Cardiac septum (tissue), 1 donor: ENCODE measurements at regions not wholly inside any gene's neighbourhood (a gene's known extent, or its start where the extent isn't known, plus 50 kb on each side); places are given as distances from the start of the nearest gene placed in this dataset.
"Not testable (repeated sequence)": the region's sequence is repeated elsewhere in the genome, so short reads cannot be mapped to it uniquely, and the experiment has no call there.

ENCODE experiments used
- DNase-seq: peaks from one replicate; pipeline ENCODE4 v3.0.0-alpha.2; 2020; ENCODE audit warnings: low spot score
- intact Hi-C: fragments of 100-400 bp; cut with DNase I; formaldehyde crosslinking; loops from one replicate; pipeline ENCODE4 v1.14.0; 2022
- donor health status: DM: no; HTN: no; CAD: no.

- intact Hi-C loops: no loop called here
- no peak for DNase-seq
Measured at GRCh38 chr2:198857246-198857645, 600.5 kb downstream of the SATB2 start.

DNA sequence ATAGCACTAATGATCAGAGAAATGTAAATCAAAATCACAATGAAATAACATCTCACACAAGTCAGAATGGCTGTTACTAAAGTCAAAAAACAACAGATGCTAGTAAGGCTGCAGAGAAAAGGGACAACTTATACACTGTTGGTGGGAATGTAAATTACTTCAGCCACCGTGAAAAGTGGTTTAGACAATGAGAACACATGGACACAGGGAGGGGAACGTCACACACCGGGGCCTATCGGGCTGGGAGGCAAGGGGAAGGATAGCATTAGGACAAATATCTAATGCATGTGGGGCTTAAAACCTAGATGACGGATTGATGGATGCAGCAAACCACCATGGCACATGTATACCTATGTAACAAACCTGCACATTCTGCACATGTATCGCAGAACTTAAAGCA is 602.0 kb downstream of the SATB2 start:
- intact Hi-C loops, DNase-seq: not testable (repeated sequence)

DNA sequence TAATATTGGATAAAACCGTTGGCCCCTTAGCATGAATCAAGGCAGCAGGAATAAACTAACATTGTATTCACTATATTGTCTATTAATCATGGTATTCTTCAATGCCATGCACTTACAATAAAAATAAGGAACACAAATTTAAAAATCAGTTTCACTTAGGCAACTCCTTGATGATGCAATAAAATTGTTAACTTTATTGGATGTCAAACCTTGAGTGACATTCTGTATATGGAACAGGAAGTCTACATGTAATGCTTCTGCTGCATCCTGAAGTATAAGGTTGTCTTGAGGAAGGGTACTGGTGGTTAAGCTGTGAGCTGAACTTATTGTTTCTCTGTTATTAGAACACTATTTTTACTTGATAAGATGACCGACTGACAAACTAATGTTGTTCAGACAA is 605.5 kb downstream of the SATB2 start:
- intact Hi-C loops: no loop called here
- no peak for DNase-seq

- intact Hi-C loops: no loop called here
- DNase-seq: no peak
Measured at GRCh38 chr2:198825534-198825933, 632.2 kb downstream of the SATB2 start.

- no peak for DNase-seq
- intact Hi-C loops: no loop called here
Measured at GRCh38 chr2:198817536-198817935, 640.2 kb downstream of the SATB2 start.

DNA sequence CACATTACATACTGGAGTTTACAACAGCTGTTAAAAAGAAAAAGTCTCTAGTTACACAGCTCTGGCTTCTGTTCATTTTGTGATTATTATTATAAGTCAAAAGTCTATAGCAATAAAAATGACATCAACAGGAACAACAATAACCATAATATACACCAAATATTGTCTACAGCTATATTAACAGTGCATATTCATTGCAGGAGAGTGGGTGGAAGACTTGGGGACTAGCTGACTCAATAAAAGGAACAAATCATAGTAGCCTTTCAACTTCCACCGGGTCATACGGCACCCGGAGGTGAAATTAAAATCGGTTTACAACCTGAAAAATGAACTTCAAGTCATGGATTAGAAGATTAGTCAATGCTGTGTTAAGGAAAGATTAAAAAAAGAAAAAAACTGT is 642.1 kb downstream of the SATB2 start:
- intact Hi-C loops: no loop called here
- DNase-seq: no peak

GRCh38 chr2:198811198-198811597 is 646.5 kb downstream of the SATB2 start:
- DNase-seq: no peak

GRCh38 chr2:198809976-198810375 is 647.8 kb downstream of the SATB2 start:
- no peak for DNase-seq
- intact Hi-C loops: no loop called here

More at GRCh38 chr2:198811198-198811597, 646.5 kb downstream of the SATB2 start:
- intact Hi-C loops: no loop called here

DNA sequence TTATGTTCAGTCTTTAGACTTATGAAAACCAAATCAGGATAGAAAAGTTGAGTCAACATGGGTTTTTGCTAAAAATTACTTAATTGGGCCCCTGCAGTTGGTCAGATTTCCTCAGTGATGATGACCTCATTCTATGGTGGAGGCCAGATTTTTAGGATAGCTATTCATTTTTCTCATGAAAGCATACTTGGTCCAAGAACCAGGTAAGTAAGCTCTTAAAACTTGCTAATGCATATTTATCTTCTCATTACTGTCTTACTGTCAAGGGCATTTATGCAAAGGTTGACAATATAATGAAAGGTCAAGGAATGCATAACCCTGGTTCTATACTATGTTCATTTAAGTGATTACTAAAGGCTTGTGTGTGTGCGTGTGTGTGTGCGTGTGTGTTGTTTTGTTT is 650.6 kb downstream of the SATB2 start:
- DNase-seq: no peak
- intact Hi-C loops: no loop called here

- intact Hi-C loops: no loop called here
Measured at GRCh38 chr2:198795419-198795818, 662.3 kb downstream of the SATB2 start.

DNA sequence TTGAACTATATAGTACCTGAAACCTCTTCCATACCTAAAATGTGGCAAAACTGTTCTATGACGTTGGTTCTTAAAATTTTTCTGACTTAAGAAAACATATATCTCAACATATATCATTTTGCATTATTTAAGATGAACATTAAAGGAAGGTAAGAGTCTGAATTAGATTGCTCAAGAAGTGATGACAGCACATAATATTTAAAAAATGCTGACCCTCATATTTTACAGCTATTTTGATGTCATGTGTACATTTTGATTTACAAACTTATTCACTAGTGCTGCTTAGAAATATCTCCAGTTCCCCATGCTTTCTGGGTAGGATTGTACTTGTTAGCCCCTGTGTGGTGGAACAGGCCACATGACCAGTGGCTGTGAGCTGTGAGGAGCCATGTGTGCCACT is 666.1 kb downstream of the SATB2 start:
- intact Hi-C loops: no loop called here
- DNase-seq: no peak

More at GRCh38 chr2:198795419-198795818, 662.3 kb downstream of the SATB2 start:
- DNase-seq: no peak

- intact Hi-C loops: no loop called here
- no peak for DNase-seq
Measured at GRCh38 chr2:198788676-198789075, 669.1 kb downstream of the SATB2 start.

DNA sequence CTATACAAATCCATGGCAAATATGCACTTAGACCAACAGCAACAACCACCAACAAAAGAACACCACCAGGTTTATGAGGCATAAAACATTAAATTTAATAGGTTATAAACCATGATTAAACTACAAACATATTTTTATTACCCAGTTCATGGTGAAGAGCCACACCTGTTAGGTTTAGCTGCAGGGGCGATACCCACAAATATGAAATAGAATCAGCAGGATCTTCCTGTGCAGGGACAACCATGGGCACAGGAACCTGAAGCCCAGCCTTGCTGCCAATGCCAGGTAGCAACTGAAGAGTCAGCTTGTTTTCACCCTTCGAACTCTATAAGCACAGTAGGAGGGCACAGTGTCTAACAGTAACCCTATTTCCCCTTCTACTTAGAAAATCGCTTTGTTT is 675.0 kb downstream of the SATB2 start:
- intact Hi-C loops: no loop called here
- DNase-seq: no peak

DNA sequence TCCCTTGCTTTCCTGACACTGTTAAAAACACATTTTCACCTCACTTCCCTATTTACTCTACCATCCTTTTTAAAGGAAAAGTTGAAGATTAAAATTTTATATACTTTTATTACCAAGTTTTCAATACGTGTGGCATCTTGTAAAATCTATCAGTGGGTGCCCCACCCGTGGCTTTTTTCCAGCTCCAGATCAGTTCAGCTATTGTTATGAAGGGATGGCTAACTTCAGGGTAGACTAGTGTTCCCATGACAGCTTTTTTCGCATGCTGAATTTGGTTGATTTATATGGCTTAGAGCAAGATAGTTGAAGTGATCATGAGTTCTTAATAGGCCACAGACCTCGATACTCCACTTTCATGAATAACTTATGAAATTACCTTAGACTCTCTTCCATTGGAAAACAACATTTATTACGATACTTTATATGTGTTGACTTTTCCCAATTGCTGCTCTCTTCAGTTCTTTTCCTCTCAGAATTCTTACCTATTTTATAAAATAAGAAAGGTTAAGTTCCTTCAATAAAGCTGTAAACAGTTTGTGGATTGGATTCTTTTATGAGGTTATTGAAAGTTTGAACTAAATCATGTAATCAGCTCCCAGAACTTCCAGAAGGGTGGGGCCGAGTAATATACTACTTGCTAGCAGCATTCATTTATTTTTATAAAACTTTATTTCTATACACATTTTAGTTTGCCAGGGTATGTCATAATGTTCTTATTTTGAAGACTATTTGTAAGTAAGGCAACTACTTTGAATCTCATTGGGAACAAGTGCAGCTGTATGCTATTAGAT is 680.9 kb downstream of the SATB2 start:
- no peak for DNase-seq
- intact Hi-C loops: no loop called here

- intact Hi-C loops: no loop called here
- DNase-seq: no peak
Measured at GRCh38 chr2:198775737-198776136, 682.0 kb downstream of the SATB2 start.

GRCh38 chr2:198774576-198774975 is 683.2 kb downstream of the SATB2 start:
- intact Hi-C loops: no loop called here
- no peak for DNase-seq

DNA sequence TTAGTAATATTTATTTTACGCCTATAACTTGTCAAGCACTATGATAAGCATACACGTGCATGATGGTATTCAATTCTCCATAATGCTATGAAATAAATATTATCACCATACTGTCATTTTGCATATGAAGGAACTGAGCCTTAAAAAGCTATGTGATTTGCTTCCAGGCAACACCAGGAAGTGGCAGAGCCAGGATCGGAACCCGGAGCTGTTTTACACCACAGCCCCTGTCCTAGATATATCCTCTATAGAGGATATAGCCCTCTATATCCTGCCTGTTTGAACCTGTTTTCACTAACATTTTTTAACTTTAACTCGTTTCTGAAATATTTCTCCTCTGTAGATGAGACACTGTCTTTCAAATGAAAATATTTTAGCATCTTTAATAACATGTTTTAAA is 690.0 kb downstream of the SATB2 start:
- no peak for DNase-seq
- intact Hi-C loops: no loop called here

- intact Hi-C loops: no loop called here
- DNase-seq: no peak
Measured at GRCh38 chr2:198763793-198764192, 693.9 kb downstream of the SATB2 start.

DNA sequence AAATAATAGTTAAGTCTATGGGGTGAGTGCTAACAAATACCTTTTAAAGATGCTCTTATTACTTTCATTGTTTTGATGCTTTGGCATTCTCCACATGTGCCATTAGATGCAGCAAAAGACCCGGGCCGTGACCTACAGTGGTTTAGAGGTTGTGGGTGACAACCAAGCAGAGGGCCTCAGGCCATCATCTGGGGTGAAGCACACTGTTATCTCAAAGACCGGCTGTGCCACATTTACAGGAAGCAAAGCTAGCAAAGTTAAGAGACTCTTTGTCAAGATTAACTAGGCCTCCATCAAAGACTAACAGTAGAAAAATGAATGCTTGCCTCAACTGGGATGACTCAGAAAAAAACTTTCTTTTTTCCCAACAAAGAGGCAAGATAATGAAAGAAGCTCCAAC is 695.3 kb downstream of the SATB2 start:
- intact Hi-C loops: no loop called here
- no peak for DNase-seq

DNA sequence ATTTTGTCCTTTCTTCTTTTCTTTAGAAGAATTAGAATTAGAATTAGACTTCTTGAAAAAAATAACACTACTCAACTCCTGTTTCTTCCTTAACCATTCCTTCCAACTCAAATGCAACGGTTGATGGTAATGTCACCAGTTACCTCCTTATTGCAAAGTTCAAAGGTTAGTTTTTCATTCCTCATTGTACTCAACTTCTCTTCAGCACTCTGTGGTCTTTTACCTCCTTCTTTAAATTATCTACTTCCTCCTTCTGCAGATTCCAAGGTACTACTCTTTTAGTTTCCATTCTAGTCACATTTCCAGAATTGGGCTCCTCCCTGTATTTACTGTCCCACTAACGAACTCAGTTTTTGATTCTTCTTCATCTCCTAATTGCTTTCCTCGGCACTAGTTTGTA is 700.7 kb downstream of the SATB2 start:
- no peak for DNase-seq
- intact Hi-C loops: no loop called here

GRCh38 chr2:198756166-198756565 is 701.6 kb downstream of the SATB2 start:
- DNase-seq: no peak
- intact Hi-C loops: no loop called here

DNA sequence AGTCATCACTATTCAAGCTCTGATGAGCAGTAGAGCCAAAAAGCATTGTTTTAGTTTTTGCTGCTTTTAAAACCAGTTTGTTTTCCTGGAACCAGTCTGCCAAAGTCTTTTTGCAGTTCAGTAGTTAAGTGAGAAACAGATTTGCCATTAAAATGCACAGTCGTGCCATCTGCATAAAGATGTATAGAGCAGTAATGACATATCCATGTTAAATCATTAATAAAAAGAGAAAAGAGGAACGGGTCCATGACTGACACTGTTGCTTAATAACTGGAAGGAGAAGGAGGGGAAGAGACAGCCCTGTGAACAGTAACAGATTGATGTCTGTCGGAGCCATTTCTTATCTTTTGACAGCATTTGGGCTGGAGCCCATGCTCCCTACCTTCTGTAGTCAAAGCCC is 704.6 kb downstream of the SATB2 start:
- intact Hi-C loops: no loop called here
- no peak for DNase-seq
